Right atrium auricular region (tissue), 2 donors: ENCODE measurements at regions not wholly inside any gene's neighbourhood (a gene's known extent, or its start where the extent isn't known, plus 50 kb on each side); places are given as distances from the start of the nearest gene placed in this dataset.

ENCODE experiments used
- DNase-seq: peaks from one replicate; pipeline ENCODE4 v3.0.0-alpha.2; 2019; ENCODE audit warnings: low spot score
- H3K27ac ChIP-seq, 2 donors: fragments of 200-600 bp; sonication (generic); 1 replicate in 1 of 2; 2 replicates in 1 of 2; pipeline ENCODE4 v1.5.1; 2016 to 2019
- H3K27me3 ChIP-seq, 2 donors: fragments of 200-600 bp; sonication (generic); one replicate each; pipeline versions ENCODE4 v1.5.1 to v1.6.0; 2017 to 2019
- H3K36me3 ChIP-seq: fragments of 200-600 bp; sonication (generic); one replicate; pipeline ENCODE4 v1.5.1; 2016
- H3K4me1 ChIP-seq, 2 donors: fragments of 200-600 bp; sonication (generic); one replicate each; pipeline versions ENCODE4 v1.5.1 to v1.6.0; 2017 to 2019
- H3K4me3 ChIP-seq, 2 donors: fragments of 200-600 bp; sonication (generic); 1 replicate in 1 of 2; 2 replicates in 1 of 2; pipeline ENCODE4 v1.5.1; 2017 to 2019; ENCODE audit warnings: mild to moderate bottlenecking in 1 of 2, moderate library complexity in 1 of 2
- H3K9me3 ChIP-seq, 2 donors: fragments of 200-600 bp; sonication (generic); one replicate each; pipeline ENCODE4 v1.5.1; 2019
- CTCF ChIP-seq, 2 donors: fragments of 200-600 bp; sonication (generic); IDR thresholded peaks; one replicate each; pipeline ENCODE4 v1.5.1; 2019; ENCODE audit warnings: antibody characterized with exemption in 2 of 2

GRCh38 chr6:1257778-1258177 is 54.1 kb upstream of the FOXQ1 start:
- Histone ChIP-seq H3K4me3 (no peak overlapping the region), H3K27me3 (no peaks in the 10 kb centered on the region)
- no peak for TF ChIP-seq CTCF (IDR thresholded peaks at IDR 0.05)

GRCh38 chr6:1256435-1257008 is 55.4 kb upstream of the FOXQ1 start:
- no peak overlapping the region for H3K27ac ChIP-seq
- H3K27me3 ChIP-seq: no peaks in the 10 kb centered on the region
- H3K4me3 ChIP-seq: no peak overlapping the region
- H3K36me3 ChIP-seq: no peaks in the 10 kb centered on the region
- no peaks in the 10 kb centered on the region for H3K9me3 ChIP-seq
- H3K4me1 ChIP-seq: no peaks in the 10 kb centered on the region
- DNase-seq: peak; percentile 30
- no peak for TF ChIP-seq CTCF (IDR thresholded peaks at IDR 0.05)

More at GRCh38 chr6:1257778-1258177, 54.1 kb upstream of the FOXQ1 start:
- DNase-seq: no peak
- H3K4me1 ChIP-seq: no peaks in the 10 kb centered on the region
- no peaks in the 10 kb centered on the region for H3K36me3 ChIP-seq
- no peaks in the 10 kb centered on the region for H3K9me3 ChIP-seq
- H3K27ac ChIP-seq: no peak overlapping the region

DNA sequence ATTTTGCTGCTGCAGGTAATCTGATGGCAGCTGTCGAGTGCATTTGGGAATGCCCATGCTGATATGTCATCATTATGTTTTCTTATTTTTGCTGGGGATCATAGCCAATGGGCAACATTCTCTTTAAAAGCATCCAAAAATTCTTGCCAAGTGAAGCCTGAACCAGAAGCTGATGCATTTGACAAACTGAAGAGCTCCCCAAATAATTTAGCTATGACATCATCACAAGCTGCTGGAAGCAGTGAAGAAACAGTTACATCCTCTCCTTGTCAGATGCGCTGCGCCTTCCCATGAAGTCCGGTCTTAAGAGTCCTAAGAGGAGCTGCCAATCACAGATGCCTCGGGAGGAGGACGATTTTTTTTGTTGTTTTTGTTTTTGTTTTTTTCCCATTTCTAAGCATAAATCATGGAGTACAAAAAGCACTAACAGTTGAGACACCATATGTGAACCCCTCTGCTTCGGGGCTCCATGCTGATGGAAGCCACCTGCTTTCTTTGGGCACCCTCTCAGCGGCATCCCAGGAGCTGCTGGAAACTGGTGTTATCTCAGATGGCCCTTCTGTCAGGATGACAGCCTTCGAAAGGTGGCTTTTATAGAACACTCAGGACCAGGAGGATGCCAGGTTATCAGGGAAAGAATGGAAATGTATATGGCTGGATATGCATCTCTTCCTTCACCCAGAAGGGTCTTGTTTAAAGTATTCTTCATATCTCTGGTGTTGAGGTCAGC is 56.1 kb upstream of the FOXQ1 start:
- TF ChIP-seq CTCF (IDR thresholded peaks at IDR 0.05): no peak
- DNase-seq: no peak
- no peaks in the 10 kb centered on the region for H3K9me3 ChIP-seq
- no peaks in the 10 kb centered on the region for H3K36me3 ChIP-seq
- no peaks in the 10 kb centered on the region for H3K27me3 ChIP-seq
- H3K4me3 ChIP-seq: no peak overlapping the region
- H3K27ac ChIP-seq: no peak overlapping the region
- H3K4me1 ChIP-seq: no peaks in the 10 kb centered on the region

DNA sequence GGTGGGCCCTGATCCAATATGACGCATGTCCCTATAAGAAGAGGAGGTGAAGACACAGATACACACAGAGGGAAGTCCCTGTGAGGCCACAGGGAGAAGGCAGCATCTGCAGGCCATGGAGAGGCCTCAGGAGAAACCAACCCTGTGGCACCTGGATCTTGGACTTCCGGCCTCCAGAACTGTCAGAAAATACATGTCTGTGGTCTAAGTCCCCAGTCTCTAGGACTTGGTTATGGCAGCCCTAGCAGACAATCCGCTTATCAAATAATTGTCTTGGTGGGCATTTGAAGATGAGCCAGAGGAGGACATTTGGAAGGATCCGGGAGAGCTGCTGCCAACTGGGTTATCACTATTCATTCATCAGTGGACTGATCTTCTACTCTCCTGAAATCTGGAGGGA is 57.6 kb upstream of the FOXQ1 start:
- H3K27me3 ChIP-seq: no peaks in the 10 kb centered on the region
- no peak overlapping the region for H3K4me3 ChIP-seq
- H3K9me3 ChIP-seq: no peaks in the 10 kb centered on the region
- TF ChIP-seq CTCF (IDR thresholded peaks at IDR 0.05): no peak
- no peak overlapping the region for H3K27ac ChIP-seq
- no peaks in the 10 kb centered on the region for H3K4me1 ChIP-seq
- H3K36me3 ChIP-seq: no peaks in the 10 kb centered on the region
- DNase-seq: peak; percentile 30

DNA sequence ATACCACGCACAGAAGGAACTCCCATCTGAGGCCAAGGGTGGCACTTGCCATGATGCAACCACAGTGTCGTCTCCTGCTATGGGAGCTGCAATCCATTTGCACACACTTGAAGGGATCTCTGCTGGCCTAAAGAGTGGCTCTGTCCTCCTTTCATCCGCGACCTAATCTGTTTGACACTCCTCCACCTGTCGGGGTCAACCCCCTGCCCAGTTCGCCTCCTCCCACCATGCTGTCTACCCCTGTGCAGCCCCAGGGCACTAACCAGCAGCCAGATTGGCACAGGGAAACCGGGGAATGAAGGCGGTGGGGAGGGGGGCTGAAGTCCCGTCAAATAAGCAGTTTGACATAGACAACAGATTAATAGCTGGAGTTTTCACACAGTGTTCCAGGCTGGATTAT is 58.1 kb upstream of the FOXQ1 start:
- no peaks in the 10 kb centered on the region for H3K27me3 ChIP-seq
- H3K9me3 ChIP-seq: no peaks in the 10 kb centered on the region
- no peak for TF ChIP-seq CTCF (IDR thresholded peaks at IDR 0.05)
- H3K27ac ChIP-seq: no peak overlapping the region
- no peaks in the 10 kb centered on the region for H3K4me1 ChIP-seq
- peak; percentile 7 for DNase-seq
- H3K36me3 ChIP-seq: no peaks in the 10 kb centered on the region
- no peak overlapping the region for H3K4me3 ChIP-seq
